ENCODE measurements at regions not wholly inside any gene's neighbourhood (a gene's known extent, or its start where the extent isn't known, plus 50 kb on each side); places are given as distances from the start of the nearest gene placed in this dataset.

DNA sequence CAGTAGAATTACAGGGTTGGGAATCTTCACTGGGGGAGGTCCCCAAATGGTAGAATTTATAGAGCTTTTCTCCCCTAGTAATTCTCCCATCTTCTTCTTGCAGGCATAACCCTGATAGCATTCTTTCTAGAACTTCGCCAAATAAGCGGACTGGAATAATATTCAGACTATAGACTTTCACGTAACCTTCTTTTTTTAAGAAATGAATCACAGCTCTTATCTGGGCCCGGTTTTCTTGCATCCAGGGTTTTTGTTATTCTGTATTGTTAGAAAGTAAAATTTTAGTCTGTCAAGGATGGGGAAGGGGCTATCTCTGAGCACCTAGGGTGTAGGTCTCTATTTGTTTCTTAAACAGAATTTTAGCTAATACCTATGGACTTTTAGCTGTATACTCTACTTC lies 476.8 kb upstream of the CITED2 start:
- TF ChIP-seq, protein P1, sequence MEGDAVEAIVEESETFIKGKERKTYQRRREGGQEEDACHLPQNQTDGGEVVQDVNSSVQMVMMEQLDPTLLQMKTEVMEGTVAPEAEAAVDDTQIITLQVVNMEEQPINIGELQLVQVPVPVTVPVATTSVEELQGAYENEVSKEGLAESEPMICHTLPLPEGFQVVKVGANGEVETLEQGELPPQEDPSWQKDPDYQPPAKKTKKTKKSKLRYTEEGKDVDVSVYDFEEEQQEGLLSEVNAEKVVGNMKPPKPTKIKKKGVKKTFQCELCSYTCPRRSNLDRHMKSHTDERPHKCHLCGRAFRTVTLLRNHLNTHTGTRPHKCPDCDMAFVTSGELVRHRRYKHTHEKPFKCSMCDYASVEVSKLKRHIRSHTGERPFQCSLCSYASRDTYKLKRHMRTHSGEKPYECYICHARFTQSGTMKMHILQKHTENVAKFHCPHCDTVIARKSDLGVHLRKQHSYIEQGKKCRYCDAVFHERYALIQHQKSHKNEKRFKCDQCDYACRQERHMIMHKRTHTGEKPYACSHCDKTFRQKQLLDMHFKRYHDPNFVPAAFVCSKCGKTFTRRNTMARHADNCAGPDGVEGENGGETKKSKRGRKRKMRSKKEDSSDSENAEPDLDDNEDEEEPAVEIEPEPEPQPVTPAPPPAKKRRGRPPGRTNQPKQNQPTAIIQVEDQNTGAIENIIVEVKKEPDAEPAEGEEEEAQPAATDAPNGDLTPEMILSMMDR (IDR thresholded peaks at IDR 0.05; ENCODE audit: insufficient read depth, low read length): no peak
- peak; percentile 64 for DNase-seq (ENCODE audit: low read depth)

DNA sequence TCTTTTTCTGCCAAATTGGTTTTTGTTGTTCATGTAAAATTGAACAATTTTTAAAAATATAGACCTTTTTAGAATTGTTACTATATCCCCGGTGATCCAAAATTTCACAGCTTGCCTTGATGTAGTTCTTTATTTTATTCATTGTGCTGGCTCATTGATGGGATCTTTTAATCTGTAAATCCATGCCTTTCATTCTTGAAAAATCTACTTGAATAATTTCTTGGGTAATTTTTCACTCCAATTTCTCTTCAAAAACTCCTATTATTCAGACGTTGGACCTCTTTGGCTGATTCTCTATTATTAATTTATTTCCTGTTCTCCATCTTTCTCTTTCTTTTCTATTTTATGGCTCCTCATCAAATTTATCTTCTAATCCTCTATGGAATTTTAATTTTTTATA lies 476.1 kb upstream of the CITED2 start:
- no peak overlapping the region for H3K4me3 ChIP-seq (ENCODE audit: low read depth, low read length)
- no peak for DNase-seq (ENCODE audit: low read depth)
- TF ChIP-seq, protein P1 (IDR thresholded peaks at IDR 0.05; ENCODE audit: insufficient read depth, low read length): no peak

More for the DNA sequence above, 476.8 kb upstream of the CITED2 start:
- H3K4me3 ChIP-seq (ENCODE audit: low read depth, low read length): no peak overlapping the region

DNA sequence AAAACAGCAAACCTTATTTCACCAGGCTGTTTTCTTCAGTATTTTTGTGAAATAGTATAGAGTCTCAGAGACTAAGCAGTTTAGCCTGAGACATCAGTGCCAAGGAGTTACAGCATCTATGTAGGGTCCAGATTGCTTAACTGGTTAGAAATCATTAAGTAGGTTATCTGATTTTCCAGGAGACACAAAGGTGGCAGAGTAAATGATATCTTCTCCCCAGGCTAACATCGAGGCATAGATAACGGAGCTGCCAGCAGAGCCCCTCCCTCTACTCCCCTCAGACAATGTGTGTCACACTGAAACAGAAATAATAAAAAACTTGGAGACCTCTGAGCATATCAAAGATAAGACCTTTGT lies 473.0 kb upstream of the CITED2 start:
- TF ChIP-seq, protein P1 (IDR thresholded peaks at IDR 0.05; ENCODE audit: insufficient read depth, low read length): no peak
- DNase-seq (ENCODE audit: low read depth): peak; percentile 62
- H3K4me3 ChIP-seq (ENCODE audit: low read depth, low read length): no peak overlapping the region

- no peak overlapping the region for H3K4me3 ChIP-seq (ENCODE audit: low read depth, low read length)
- no peak for DNase-seq (ENCODE audit: low read depth)
- TF ChIP-seq, protein P1 (IDR thresholded peaks at IDR 0.05; ENCODE audit: insufficient read depth, low read length): no peak
Measured at GRCh38 chr6:139846538-139847456, 472.3 kb upstream of the CITED2 start.

DNA sequence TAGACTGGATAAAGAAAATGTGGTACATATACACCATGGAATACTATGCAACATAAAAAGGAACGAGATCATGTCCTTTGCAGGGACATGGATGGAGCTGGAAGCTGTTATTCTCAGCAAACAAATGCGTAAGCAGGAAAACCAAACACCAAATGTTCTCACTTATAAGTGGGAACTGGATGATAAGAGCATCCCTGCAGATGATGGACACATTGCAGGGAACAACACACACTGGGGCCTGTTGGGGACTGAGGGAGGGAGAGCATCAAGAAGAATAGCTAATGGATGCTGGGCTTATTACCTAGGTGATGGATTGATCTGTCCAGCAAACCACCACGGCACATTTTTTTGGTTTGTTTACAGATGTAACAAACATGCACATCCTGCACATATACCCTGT lies 470.5 kb upstream of the CITED2 start:
- H3K4me3 ChIP-seq (ENCODE audit: low read depth, low read length): no peak overlapping the region
- no peak for DNase-seq (ENCODE audit: low read depth)
- TF ChIP-seq, protein P1 (IDR thresholded peaks at IDR 0.05; ENCODE audit: insufficient read depth, low read length): no peak

- no peak overlapping the region for H3K4me3 ChIP-seq (ENCODE audit: low read depth, low read length)
- TF ChIP-seq, protein P1 (IDR thresholded peaks at IDR 0.05; ENCODE audit: insufficient read depth, low read length): no peak
Measured at GRCh38 chr6:139841794-139842215, 467.4 kb upstream of the CITED2 start.

More at GRCh38 chr6:139841794-139842215, 467.4 kb upstream of the CITED2 start:
- no peak for DNase-seq (ENCODE audit: low read depth)
